ENCODE measurements at regions not wholly inside any gene's neighbourhood (a gene's known extent, or its start where the extent isn't known, plus 50 kb on each side); places are given as distances from the start of the nearest gene placed in this dataset.

GRCh38 chr4:38509551-38509950, 154.4 kb upstream of the KLF3 start:
- Mint-ChIP-seq H3K4me3 (no peak overlapping the region), H3K36me3 (ENCODE audit: low read depth) (no peaks in the 10 kb centered on the region), H3K27me3 (ENCODE audit: low read depth) (peaks cover 8% of the 10 kb centered on the region), H3K27ac (no peak overlapping the region), H3K9me3 (no peaks in the 10 kb centered on the region), H3K4me1 (peaks cover 2% of the 10 kb centered on the region)
- no peak for TF ChIP-seq CTCF (IDR thresholded peaks at IDR 0.05; ENCODE audit: unreplicated experiment in 3 of 3)

GRCh38 chr4:38510201-38510600, 153.8 kb upstream of the KLF3 start:
- Mint-ChIP-seq H3K27me3 (ENCODE audit: low read depth) (peaks cover 8% of the 10 kb centered on the region), H3K4me1 (peaks cover 6% of the 10 kb centered on the region), H3K9me3 (no peaks in the 10 kb centered on the region), H3K27ac (no peak overlapping the region), H3K36me3 (ENCODE audit: low read depth) (no peaks in the 10 kb centered on the region), H3K4me3 (no peak overlapping the region)
- TF ChIP-seq CTCF (IDR thresholded peaks at IDR 0.05; ENCODE audit: unreplicated experiment in 3 of 3) = no peak

GRCh38 chr4:38511702-38512101, 152.3 kb upstream of the KLF3 start:
- TF ChIP-seq CTCF (IDR thresholded peaks at IDR 0.05; ENCODE audit: unreplicated experiment in 3 of 3) = no peak
- peaks cover 8% of the 10 kb centered on the region for H3K27me3 Mint-ChIP-seq (ENCODE audit: low read depth)
- H3K4me3 Mint-ChIP-seq = no peak overlapping the region
- H3K4me1 Mint-ChIP-seq = peaks cover 15% of the 10 kb centered on the region
- H3K36me3 Mint-ChIP-seq (ENCODE audit: low read depth) = no peaks in the 10 kb centered on the region
- H3K9me3 Mint-ChIP-seq = no peaks in the 10 kb centered on the region
- no peak overlapping the region for H3K27ac Mint-ChIP-seq

- H3K27me3 Mint-ChIP-seq (ENCODE audit: low read depth) = peaks cover 8% of the 10 kb centered on the region
- no peaks in the 10 kb centered on the region for H3K9me3 Mint-ChIP-seq
- TF ChIP-seq CTCF (IDR thresholded peaks at IDR 0.05; ENCODE audit: unreplicated experiment in 3 of 3) = no peak
- no peaks in the 10 kb centered on the region for H3K36me3 Mint-ChIP-seq (ENCODE audit: low read depth)
- peaks cover 15% of the 10 kb centered on the region for H3K4me1 Mint-ChIP-seq
- H3K4me3 Mint-ChIP-seq = no peak overlapping the region
- no peak overlapping the region for H3K27ac Mint-ChIP-seq
Measured at GRCh38 chr4:38512840-38513239, 151.2 kb upstream of the KLF3 start.

GRCh38 chr4:38514465-38515146, 149.4 kb upstream of the KLF3 start:
- Mint-ChIP-seq H3K36me3 (ENCODE audit: low read depth) (no peaks in the 10 kb centered on the region), H3K9me3 (no peaks in the 10 kb centered on the region), H3K4me1 (peaks cover 15% of the 10 kb centered on the region), H3K27ac (no peak overlapping the region), H3K4me3 (no peak overlapping the region), H3K27me3 (ENCODE audit: low read depth) (peaks cover 5% of the 10 kb centered on the region)
- TF ChIP-seq CTCF (IDR thresholded peaks at IDR 0.05; ENCODE audit: unreplicated experiment in 3 of 3) = no peak

GRCh38 chr4:38516190-38516589, 147.8 kb upstream of the KLF3 start:
- TF ChIP-seq CTCF (IDR thresholded peaks at IDR 0.05; ENCODE audit: unreplicated experiment in 3 of 3) = no peak
- no peaks in the 10 kb centered on the region for H3K9me3 Mint-ChIP-seq
- peaks cover 15% of the 10 kb centered on the region for H3K4me1 Mint-ChIP-seq
- no peak overlapping the region for H3K27ac Mint-ChIP-seq
- peaks cover 5% of the 10 kb centered on the region for H3K27me3 Mint-ChIP-seq (ENCODE audit: low read depth)
- no peaks in the 10 kb centered on the region for H3K36me3 Mint-ChIP-seq (ENCODE audit: low read depth)
- no peak overlapping the region for H3K4me3 Mint-ChIP-seq

Data from nephron (organoid).